Stimulated activated naive CD4-positive, alpha-beta T cell treated with Interleukin-2 at 50 U/mL for 16 hours (primary cell): ENCODE measurements at regions not wholly inside any gene's neighbourhood (a gene's known extent, or its start where the extent isn't known, plus 50 kb on each side); places are given as distances from the start of the nearest gene placed in this dataset.

Experiments used
- DNase-seq: peaks from one replicate; lab custom pipeline; 2025; lab: John Stamatoyannopoulos, UW

DNA sequence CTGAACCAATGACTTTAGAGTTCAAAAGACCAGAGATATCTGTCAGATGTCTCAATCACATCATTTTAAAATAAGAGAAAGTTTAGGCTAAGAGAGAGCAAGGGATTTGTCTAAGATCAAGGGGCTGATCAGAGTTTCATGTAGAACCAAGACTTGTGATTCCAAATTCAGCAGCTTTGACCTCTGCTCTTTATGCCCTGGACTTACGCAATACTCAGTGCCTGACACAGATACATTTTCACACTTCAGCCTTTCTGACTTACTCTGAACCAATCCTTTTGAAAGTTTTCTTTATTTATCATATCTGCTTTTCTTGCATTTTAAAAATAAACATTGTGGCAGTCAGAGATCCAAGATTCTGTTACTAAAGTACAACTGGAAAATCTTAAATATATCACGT is 428.0 kb downstream of the PLPP3 start:
- no peak for DNase-seq

GRCh38 chr1:56150441-56151215 is 428.7 kb downstream of the PLPP3 start:
- DNase-seq, result no peak

GRCh38 chr1:56149761-56150160 is 429.6 kb downstream of the PLPP3 start:
- no peak for DNase-seq

- DNase-seq, result no peak
Measured at GRCh38 chr1:56148326-56149193, 430.8 kb downstream of the PLPP3 start.

- DNase-seq, result no peak
Measured at GRCh38 chr1:56147459-56147858, 431.9 kb downstream of the PLPP3 start.

DNA sequence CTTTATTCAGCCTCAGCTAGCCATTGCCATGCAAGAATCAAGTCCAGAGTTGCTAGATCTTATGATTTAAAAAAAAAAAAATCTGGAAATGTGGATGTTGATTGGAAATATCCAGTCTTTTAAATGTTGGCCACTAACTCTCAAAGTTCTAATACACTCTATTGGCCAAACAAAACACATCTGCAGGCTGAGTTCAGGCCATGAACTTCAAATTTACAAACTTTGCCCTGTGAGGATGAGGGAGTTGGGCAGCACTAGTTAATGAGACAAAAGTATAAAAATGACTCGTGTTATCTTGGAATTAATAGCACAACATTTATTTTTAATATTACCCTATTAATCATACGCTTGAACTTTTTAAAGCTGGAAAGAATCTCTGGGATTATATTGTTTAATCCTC is 432.3 kb downstream of the PLPP3 start:
- no peak for DNase-seq

DNA sequence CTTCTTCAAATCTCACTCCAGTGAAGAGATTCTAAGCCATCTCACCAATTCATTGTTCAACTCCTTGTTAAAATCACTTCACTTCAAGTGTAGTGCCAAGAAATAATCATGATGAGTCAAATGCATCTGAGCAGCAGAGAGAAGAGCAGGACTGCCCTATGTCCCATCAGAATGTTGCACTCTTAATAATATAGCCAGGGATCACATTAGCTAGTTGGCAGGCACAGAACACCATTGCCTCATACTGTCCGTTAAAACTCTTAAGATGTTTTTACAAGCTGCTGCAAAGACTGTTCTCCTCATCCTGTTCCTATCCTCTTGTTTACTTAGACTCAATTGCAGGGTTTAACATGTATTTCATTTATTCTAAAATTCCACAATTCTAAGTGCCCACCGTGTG is 432.9 kb downstream of the PLPP3 start:
- no peak for DNase-seq

GRCh38 chr1:56145581-56145980 is 433.8 kb downstream of the PLPP3 start:
- no peak for DNase-seq

- no peak for DNase-seq
Measured at GRCh38 chr1:56142301-56142700, 437.1 kb downstream of the PLPP3 start.

- no peak for DNase-seq
Measured at GRCh38 chr1:56139836-56140235, 439.5 kb downstream of the PLPP3 start.

- no peak for DNase-seq
Measured at GRCh38 chr1:56137521-56138505, 441.6 kb downstream of the PLPP3 start.

DNA sequence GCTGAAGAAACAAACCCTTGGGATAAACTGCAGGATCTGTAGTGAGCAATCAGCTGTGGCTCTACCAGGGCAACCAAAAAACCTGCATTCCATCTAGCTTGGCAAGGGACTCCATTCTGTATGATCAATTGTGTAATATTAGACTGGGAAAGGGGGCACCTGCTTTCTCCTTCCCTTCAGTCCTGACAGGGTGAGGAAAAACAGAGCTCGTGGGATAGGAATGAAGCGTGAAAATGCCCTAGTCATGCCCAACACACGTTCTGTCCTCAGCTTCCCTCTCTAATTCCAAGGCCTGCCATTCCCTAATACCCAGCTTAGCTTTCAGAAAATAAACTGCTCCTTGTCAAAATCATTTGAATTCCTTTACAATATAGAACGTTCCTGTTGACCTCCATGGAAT is 442.3 kb downstream of the PLPP3 start:
- DNase-seq, result no peak

GRCh38 chr1:56135864-56136147 is 443.6 kb downstream of the PLPP3 start:
- DNase-seq, result no peak

- no peak for DNase-seq
Measured at GRCh38 chr1:56135069-56135863, 444.1 kb downstream of the PLPP3 start.

DNA sequence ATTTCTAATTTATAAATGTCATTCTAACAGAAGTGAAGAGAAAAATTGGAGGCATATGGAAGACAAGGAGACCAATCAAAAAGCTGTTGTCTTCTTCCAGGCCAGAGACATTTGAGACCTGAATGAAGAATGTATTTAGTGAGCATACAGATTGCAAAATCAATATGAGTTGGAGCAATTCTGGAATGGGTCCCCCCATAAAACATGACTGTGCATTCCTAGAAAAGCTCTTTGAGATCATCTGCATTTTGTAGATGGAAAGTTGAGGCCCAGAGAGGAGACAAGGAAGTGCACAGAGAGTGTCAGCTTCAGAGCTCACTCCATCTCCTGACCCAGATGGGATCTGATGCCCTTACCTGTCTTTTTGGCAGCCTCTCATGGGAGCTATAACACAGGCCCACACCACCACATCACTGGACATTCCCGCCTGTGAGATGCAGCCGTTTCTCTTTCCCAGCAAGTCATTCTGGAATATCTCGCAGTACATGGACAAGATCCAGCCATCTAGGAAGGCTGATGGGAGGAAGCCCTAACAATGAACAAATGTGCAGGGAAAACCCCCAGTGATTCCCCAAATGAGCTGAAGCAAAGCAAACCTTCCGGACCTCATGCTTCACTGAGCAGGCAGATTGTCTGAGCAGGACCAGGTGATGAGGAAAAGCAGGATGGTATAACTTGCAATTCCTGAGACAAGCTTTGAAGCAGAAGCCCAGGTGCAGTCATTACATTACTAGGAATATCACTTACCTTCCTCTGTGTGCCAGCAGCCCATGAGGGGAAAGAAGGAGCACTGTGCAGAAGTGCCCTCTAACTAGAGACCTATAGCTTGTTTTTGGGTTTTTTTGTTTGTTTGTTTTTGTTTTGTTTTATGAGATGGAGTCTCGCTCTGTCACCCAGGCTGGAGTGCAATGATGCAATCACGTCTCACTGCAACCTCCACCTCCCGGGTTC is 445.6 kb downstream of the PLPP3 start:
- DNase-seq, result no peak

GRCh38 chr1:56132520-56132919 is 446.8 kb downstream of the PLPP3 start:
- no peak for DNase-seq

DNA sequence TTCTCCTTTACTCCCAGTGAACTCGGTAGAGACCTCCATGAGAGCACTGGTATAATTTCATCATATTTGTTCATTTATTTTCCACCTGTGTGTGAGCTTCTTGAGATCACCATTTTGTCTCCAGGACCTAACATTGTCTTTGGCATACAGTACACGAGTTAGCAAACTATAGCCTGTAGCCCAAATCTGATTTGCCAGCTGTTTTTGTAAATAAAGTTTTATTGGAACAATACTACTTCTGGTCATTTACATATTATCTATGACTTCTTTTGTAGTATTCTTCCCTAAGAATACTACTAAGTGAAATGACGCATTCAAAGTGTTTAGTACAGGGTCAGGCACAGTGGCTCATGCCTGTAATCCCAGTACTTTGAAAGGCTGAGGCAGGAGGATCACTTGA is 449.5 kb downstream of the PLPP3 start:
- DNase-seq, result no peak

DNA sequence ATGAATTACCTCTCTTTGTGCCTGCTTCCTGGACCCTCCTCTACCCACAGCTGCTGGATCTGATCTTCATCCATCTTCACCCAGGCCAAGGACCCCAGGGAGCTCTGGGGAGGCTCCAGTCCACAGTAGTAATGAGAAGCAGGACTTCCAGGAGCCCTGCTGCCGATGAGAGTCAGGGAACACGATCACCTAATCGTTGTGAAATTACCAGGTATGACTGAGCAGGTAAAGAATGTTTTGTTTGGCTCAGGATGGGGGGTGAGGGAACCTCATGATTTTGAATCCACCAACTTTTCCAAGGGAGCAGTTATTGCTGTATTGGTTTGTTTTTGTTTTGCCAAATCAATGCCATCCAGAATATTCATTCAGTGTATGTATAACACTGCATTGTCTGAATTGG is 454.0 kb downstream of the PLPP3 start:
- no peak for DNase-seq

DNA sequence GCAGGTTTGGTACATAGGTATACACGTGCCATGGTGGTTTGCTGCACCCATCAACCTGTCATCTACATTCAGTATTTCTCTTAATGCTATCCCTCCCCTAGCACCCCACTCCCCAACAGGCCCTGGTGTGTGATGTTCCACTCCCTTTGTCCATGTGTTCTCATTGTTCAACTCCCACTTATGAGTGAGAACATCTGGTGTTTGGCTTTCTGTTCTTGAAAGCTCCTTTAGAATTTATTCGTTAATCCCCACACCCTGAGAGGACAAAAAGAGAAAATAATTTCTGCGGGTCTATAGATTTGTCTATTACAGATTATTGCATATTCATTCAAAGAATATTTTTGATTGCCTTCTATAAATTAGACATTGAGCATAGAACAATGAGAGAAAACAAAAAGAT is 455.5 kb downstream of the PLPP3 start:
- DNase-seq, result no peak

GRCh38 chr1:56123421-56123820 is 455.9 kb downstream of the PLPP3 start:
- no peak for DNase-seq
